ENCODE measurements at regions not wholly inside any gene's neighbourhood (a gene's known extent, or its start where the extent isn't known, plus 50 kb on each side); places are given as distances from the start of the nearest gene placed in this dataset.
"Not testable (repeated sequence)": the region's sequence is repeated elsewhere in the genome, so short reads cannot be mapped to it uniquely, and the experiment has no call there.

- not testable (repeated sequence) for ATAC-seq (ENCODE audit: insufficient read depth, low read depth); H3K4me1 ChIP-seq (ENCODE audit: insufficient read depth, low read length)
These were observed 55.9 kb upstream of the ACSM6 start for GRCh38 chr10:95137990-95138625.

GRCh38 chr10:95134490-95134889 lies 59.5 kb upstream of the ACSM6 start:
- H3K4me3 ChIP-seq (ENCODE audit: low read depth in 1 of 2, low read length in 2 of 2) = no peak overlapping the region
- no peak for TF ChIP-seq CTCF (IDR thresholded peaks at IDR 0.05; ENCODE audit: borderline replicate concordance, extremely low read depth, low read length, poor library complexity, severe bottlenecking)
- TF ChIP-seq EZH2 (IDR thresholded peaks at IDR 0.05; ENCODE audit: borderline replicate concordance, low read depth, low read length, severe bottlenecking) = no peak
- no peak overlapping the region for H3K9ac ChIP-seq (ENCODE audit: low read depth, low read length)
- H2AFZ ChIP-seq (ENCODE audit: low read depth, low read length) = no peak overlapping the region
- no peaks in the 10 kb centered on the region for H3K27me3 ChIP-seq (ENCODE audit: insufficient read depth, low read length, poor library complexity)
- H3K9me3 ChIP-seq (ENCODE audit: insufficient read depth, low read length, severe bottlenecking) = no peaks in the 10 kb centered on the region
- no peaks in the 10 kb centered on the region for H3K79me2 ChIP-seq (ENCODE audit: insufficient read depth, low read length)
- ATAC-seq (ENCODE audit: insufficient read depth, low read depth) (no peak), DNase-seq (no peak)
- H3K4me2 ChIP-seq (ENCODE audit: insufficient read depth, low read length) = no peak overlapping the region
- H4K20me1 ChIP-seq (ENCODE audit: insufficient read depth, low read length) = no peaks in the 10 kb centered on the region
- H3K4me1 ChIP-seq (ENCODE audit: insufficient read depth, low read length) = no peaks in the 10 kb centered on the region
- H3K27ac ChIP-seq (ENCODE audit: low read length) = no peak overlapping the region
- H3K36me3 ChIP-seq (ENCODE audit: insufficient read depth, low read length) = no peaks in the 10 kb centered on the region

More at GRCh38 chr10:95137990-95138625, 55.9 kb upstream of the ACSM6 start:
- not testable (repeated sequence) for DNase-seq; H3K27ac ChIP-seq (ENCODE audit: low read length); H3K79me2 ChIP-seq (ENCODE audit: insufficient read depth, low read length); H4K20me1 ChIP-seq (ENCODE audit: insufficient read depth, low read length); H3K9me3 ChIP-seq (ENCODE audit: insufficient read depth, low read length, severe bottlenecking); H3K9ac ChIP-seq (ENCODE audit: low read depth, low read length); H2AFZ ChIP-seq (ENCODE audit: low read depth, low read length); H3K36me3 ChIP-seq (ENCODE audit: insufficient read depth, low read length); H3K27me3 ChIP-seq (ENCODE audit: insufficient read depth, low read length, poor library complexity); H3K4me2 ChIP-seq (ENCODE audit: insufficient read depth, low read length); H3K4me3 ChIP-seq (ENCODE audit: low read depth in 1 of 2, low read length in 2 of 2)

GRCh38 chr10:95133997-95134396 lies 60.0 kb upstream of the ACSM6 start:
- H3K4me1 ChIP-seq (ENCODE audit: insufficient read depth, low read length) = no peaks in the 10 kb centered on the region

More at GRCh38 chr10:95133997-95134396, 60.0 kb upstream of the ACSM6 start:
- DNase-seq (no peak), ATAC-seq (ENCODE audit: insufficient read depth, low read depth) (no peak)
- H3K27me3 ChIP-seq (ENCODE audit: insufficient read depth, low read length, poor library complexity) = no peaks in the 10 kb centered on the region
- TF ChIP-seq CTCF (IDR thresholded peaks at IDR 0.05; ENCODE audit: borderline replicate concordance, extremely low read depth, low read length, poor library complexity, severe bottlenecking) (no peak), EZH2 (IDR thresholded peaks at IDR 0.05; ENCODE audit: borderline replicate concordance, low read depth, low read length, severe bottlenecking) (no peak)
- H3K79me2 ChIP-seq (ENCODE audit: insufficient read depth, low read length) = no peaks in the 10 kb centered on the region
- no peak overlapping the region for H2AFZ ChIP-seq (ENCODE audit: low read depth, low read length)
- no peak overlapping the region for H3K4me3 ChIP-seq (ENCODE audit: low read depth in 1 of 2, low read length in 2 of 2)
- no peaks in the 10 kb centered on the region for H3K36me3 ChIP-seq (ENCODE audit: insufficient read depth, low read length)
- no peak overlapping the region for H3K4me2 ChIP-seq (ENCODE audit: insufficient read depth, low read length)
- no peaks in the 10 kb centered on the region for H4K20me1 ChIP-seq (ENCODE audit: insufficient read depth, low read length)
- no peak overlapping the region for H3K9ac ChIP-seq (ENCODE audit: low read depth, low read length)
- no peaks in the 10 kb centered on the region for H3K9me3 ChIP-seq (ENCODE audit: insufficient read depth, low read length, severe bottlenecking)
- H3K27ac ChIP-seq (ENCODE audit: low read length) = no peak overlapping the region

Measured in DND-41 (cell line).